Endodermal cell (in vitro differentiated cells): ENCODE measurements at regions not wholly inside any gene's neighbourhood (a gene's known extent, or its start where the extent isn't known, plus 50 kb on each side); places are given as distances from the start of the nearest gene placed in this dataset.

Source experiments
- DNase-seq: peaks from one replicate; pipeline ENCODE4 v3.0.0-alpha.2; 2017
- H3K27ac ChIP-seq: 2 replicates; pipeline ENCODE4 v1.5.1; 2013; ENCODE audit warnings: mild to moderate bottlenecking, low read depth, low read length, moderate library complexity
- H3K27me3 ChIP-seq: 2 replicates; pipeline ENCODE4 v1.6.1; 2013; ENCODE audit warnings: mild to moderate bottlenecking, low read length, moderate library complexity; ENCODE audit not compliant: insufficient read depth, control insufficient read depth, poor library complexity, severe bottlenecking
- H3K36me3 ChIP-seq: 2 replicates; pipeline ENCODE4 v1.7.0; 2013; ENCODE audit warnings: mild to moderate bottlenecking, low read length, moderate library complexity; ENCODE audit not compliant: control insufficient read depth, insufficient read depth
- H3K4me1 ChIP-seq: one replicate; pipeline ENCODE4 v1.7.0; 2013; ENCODE audit warnings: low read length; ENCODE audit not compliant: control insufficient read depth, insufficient read depth
- H3K4me3 ChIP-seq: 2 replicates; pipeline ENCODE4 v1.5.1; 2013; ENCODE audit warnings: mild to moderate bottlenecking, low read length, moderate library complexity
- H3K9ac ChIP-seq: 2 replicates; pipeline ENCODE4 v1.6.1; 2013; ENCODE audit warnings: mild to moderate bottlenecking, low read length, moderate library complexity; ENCODE audit not compliant: poor library complexity, severe bottlenecking; ENCODE audit errors: extremely low read depth
- H3K9me3 ChIP-seq: 2 replicates; pipeline ENCODE4 v1.6.1; 2013; ENCODE audit warnings: mild to moderate bottlenecking, low read length, moderate library complexity; ENCODE audit not compliant: control insufficient read depth
- H3K27ac Mint-ChIP-seq: 2 replicates; pipeline ENCODE4 v1.8.0; 2020; ENCODE audit warnings: mixed read lengths
- H3K27me3 Mint-ChIP-seq: 2 replicates; pipeline ENCODE4 v1.8.0; 2021; ENCODE audit warnings: mild to moderate bottlenecking, mixed read lengths; ENCODE audit not compliant: insufficient read depth
- H3K36me3 Mint-ChIP-seq: 2 replicates; pipeline ENCODE4 v1.8.0; 2020; ENCODE audit warnings: low read depth, mixed read lengths
- H3K4me1 Mint-ChIP-seq: 2 replicates; pipeline ENCODE4 v1.8.0; 2020; ENCODE audit warnings: mixed read lengths
- H3K4me3 Mint-ChIP-seq: 2 replicates; pipeline ENCODE4 v1.8.0; 2020; ENCODE audit warnings: mild to moderate bottlenecking, moderate library complexity, mixed read lengths
- H3K9me3 Mint-ChIP-seq: 2 replicates; pipeline ENCODE4 v1.8.0; 2020; ENCODE audit warnings: mild to moderate bottlenecking, mixed read lengths
- CTCF ChIP-seq: fragments of 200-600 bp; sonication (generic); conservative IDR thresholded peaks from 2 replicates; pipeline ENCODE4 v1.5.0; 2021; ENCODE audit warnings: antibody characterized with exemption, mild to moderate bottlenecking
- WGBS, 2 experiments: methylation state at CpG; one replicate each; pipeline versions ENCODE4 v1.1.5 to v1.1.7; 2013; ENCODE audit warnings: missing lambda C conversion rate in 2 of 2, mixed read lengths in 1 of 2; ENCODE audit not compliant: insufficient coverage in 1 of 2, insufficient read length in 1 of 2; 5-methylcytosine and 5-hydroxymethylcytosine counted together

GRCh38 chr21:36555199-36555800, 75.4 kb upstream of the CLDN14 start:
- 90 to 92% methylated on average over 15 of the region's 16 CpGs for WGBS, 2 experiments
- no peaks in the 10 kb centered on the region for H3K27me3 Mint-ChIP-seq
- H3K36me3 Mint-ChIP-seq: no peaks in the 10 kb centered on the region
- no peak overlapping the region for H3K9ac ChIP-seq
- H3K9me3 ChIP-seq: no peaks in the 10 kb centered on the region
- no peak for DNase-seq
- H3K36me3 ChIP-seq: no peaks in the 10 kb centered on the region
- H3K4me3 Mint-ChIP-seq: no peak overlapping the region
- H3K4me1 ChIP-seq: no peaks in the 10 kb centered on the region
- no peak overlapping the region for H3K4me3 ChIP-seq
- no peak for TF ChIP-seq CTCF
- H3K4me1 Mint-ChIP-seq: no peaks in the 10 kb centered on the region
- H3K27ac Mint-ChIP-seq: no peak overlapping the region
- no peaks in the 10 kb centered on the region for H3K9me3 Mint-ChIP-seq
- no peaks in the 10 kb centered on the region for H3K27me3 ChIP-seq
- no peak overlapping the region for H3K27ac ChIP-seq

- Histone ChIP-seq H3K4me3 (no peak overlapping the region), H3K27me3 (no peaks in the 10 kb centered on the region), H3K9me3 (no peaks in the 10 kb centered on the region), H3K9ac (no peak overlapping the region), H3K4me1 (no peaks in the 10 kb centered on the region), H3K27ac (no peak overlapping the region), H3K36me3 (no peaks in the 10 kb centered on the region)
- DNase-seq: no peak
- no peaks in the 10 kb centered on the region for H3K36me3 Mint-ChIP-seq
- H3K27me3 Mint-ChIP-seq: no peaks in the 10 kb centered on the region
- H3K4me3 Mint-ChIP-seq: no peak overlapping the region
- no peak for TF ChIP-seq CTCF
- 94% methylated on average over 2 of the region's 3 CpGs; no CpG with 5 or more reads in 1 of the 2 experiments for WGBS, 2 experiments
- H3K4me1 Mint-ChIP-seq: no peaks in the 10 kb centered on the region
- no peak overlapping the region for H3K27ac Mint-ChIP-seq
- H3K9me3 Mint-ChIP-seq: no peaks in the 10 kb centered on the region
Measured at GRCh38 chr21:36557316-36557715, 77.4 kb upstream of the CLDN14 start.

DNA sequence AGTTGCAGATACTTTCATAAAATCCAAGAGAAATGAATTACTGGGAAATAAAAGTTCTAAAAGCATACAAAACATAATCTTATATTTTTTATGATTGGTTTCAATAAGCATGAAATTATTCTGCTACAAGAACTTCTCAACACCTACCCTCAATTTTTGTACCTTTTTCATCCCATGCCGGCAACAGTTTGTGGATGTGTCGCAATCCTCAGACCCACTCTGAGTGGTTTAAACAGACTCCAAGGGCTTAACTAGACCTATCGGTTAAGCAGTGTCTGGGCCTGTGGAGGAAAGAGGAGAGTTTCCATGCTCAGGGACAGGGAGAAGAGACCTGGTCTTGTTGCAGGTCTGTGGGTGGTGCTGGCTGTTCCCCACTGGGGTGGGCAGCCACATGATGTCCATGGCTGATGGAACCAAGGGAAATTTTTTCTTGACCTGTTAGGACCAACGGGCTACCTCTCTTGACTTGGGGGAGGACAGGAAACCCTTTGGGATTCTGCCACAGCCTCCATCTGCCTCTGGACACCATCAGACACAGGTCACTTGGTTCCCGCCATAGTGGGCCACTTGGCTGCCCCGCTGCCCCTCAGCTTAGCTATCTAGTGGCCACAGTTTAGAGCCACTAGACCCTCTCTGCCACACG, 81.1 kb upstream of the CLDN14 start:
- H3K4me1 Mint-ChIP-seq: no peaks in the 10 kb centered on the region
- no peak for TF ChIP-seq CTCF
- no peaks in the 10 kb centered on the region for H3K36me3 ChIP-seq
- H3K27me3 ChIP-seq: no peaks in the 10 kb centered on the region
- H3K27me3 Mint-ChIP-seq: peaks cover 4% of the 10 kb centered on the region
- H3K4me1 ChIP-seq: no peaks in the 10 kb centered on the region
- peaks cover 10% of the 10 kb centered on the region for H3K9me3 ChIP-seq
- no peak overlapping the region for H3K27ac ChIP-seq
- no peak overlapping the region for H3K4me3 Mint-ChIP-seq
- no peak overlapping the region for H3K9ac ChIP-seq
- no peak for DNase-seq
- no peak overlapping the region for H3K4me3 ChIP-seq
- 92 to 100% methylated on average over 2 to 7 of the region's 7 CpGs for WGBS, 2 experiments
- peaks cover 6% of the 10 kb centered on the region for H3K9me3 Mint-ChIP-seq
- H3K36me3 Mint-ChIP-seq: no peaks in the 10 kb centered on the region
- no peak overlapping the region for H3K27ac Mint-ChIP-seq
